PC-9 (cell line): ENCODE measurements at regions not wholly inside any gene's neighbourhood (a gene's known extent, or its start where the extent isn't known, plus 50 kb on each side); places are given as distances from the start of the nearest gene placed in this dataset.

Experiments used
- BruUV-seq: library from RNA; stranded (reverse); fragments of 400-500 nt; replicated peaks from 2 replicates; lab custom pipeline; 2021; lab: Mats Ljungman, UMichigan
- CTCF ChIA-PET: fragments of 300-600 bp; sonication (Branson Sonifier 250); formaldehyde crosslinking; loops from one replicate; lab custom pipeline; 2022; ENCODE audit warnings: antibody characterized with exemption; lab: Charles Lee
- POLR2A ChIA-PET: fragments of 300-600 bp; sonication (Branson Sonifier 250); formaldehyde crosslinking; loops from one replicate; lab custom pipeline; 2022; ENCODE audit warnings: antibody characterized with exemption; ENCODE audit not compliant: unreplicated experiment; lab: Charles Lee
- DNase-seq, 2 experiments: peaks; one replicate each; pipeline versions ENCODE4 v3.0.0 to v3.0.0-alpha.2; 2015 to 2022; ENCODE audit warnings: mixed read lengths in 1 of 2
- H2AFZ ChIP-seq: fragments of 200-600 bp; sonication (generic); 2 replicates; pipeline ENCODE4 v1.8.1; 2017; ENCODE audit warnings: antibody characterized with exemption
- H3F3A ChIP-seq: fragments of 200-600 bp; sonication (generic); 2 replicates; pipeline ENCODE4 v1.8.1; 2017; ENCODE audit warnings: antibody characterized with exemption, mild to moderate bottlenecking, low read depth; ENCODE audit not compliant: insufficient read depth
- H3K27ac ChIP-seq: fragments of 200-600 bp; sonication (generic); 2 replicates; pipeline ENCODE4 v1.6.1; 2016; ENCODE audit warnings: mixed run types
- H3K27me3 ChIP-seq: fragments of 200-600 bp; sonication (generic); 2 replicates; pipeline ENCODE4 v1.6.1; 2016; ENCODE audit warnings: low read depth, mixed run types; ENCODE audit not compliant: insufficient read depth
- H3K36me3 ChIP-seq: fragments of 200-600 bp; sonication (generic); 2 replicates; pipeline ENCODE4 v1.6.1; 2016; ENCODE audit warnings: low read depth, mixed run types
- H3K4me1 ChIP-seq: fragments of 200-600 bp; sonication (generic); replicated peaks from 2 replicates; pipeline ENCODE4 v1.6.1; 2016; ENCODE audit warnings: mixed run types; ENCODE audit not compliant: insufficient read depth
- H3K4me2 ChIP-seq: fragments of 200-600 bp; sonication (generic); 2 replicates; pipeline ENCODE4 v1.6.1; 2017; ENCODE audit warnings: mixed run types
- H3K4me3 ChIP-seq: fragments of 200-600 bp; sonication (generic); 2 replicates; pipeline ENCODE4 v1.6.1; 2016; ENCODE audit warnings: mixed run types
- H3K79me2 ChIP-seq: fragments of 200-600 bp; sonication (generic); 2 replicates; pipeline ENCODE4 v1.6.1; 2017; ENCODE audit warnings: low read depth, mixed run types
- H3K9me2 ChIP-seq: fragments of 200-600 bp; sonication (generic); 2 replicates; pipeline ENCODE4 v1.8.1; 2017; ENCODE audit warnings: mild to moderate bottlenecking; ENCODE audit not compliant: insufficient read depth
- H3K9me3 ChIP-seq: fragments of 200-600 bp; sonication (generic); 2 replicates; pipeline ENCODE4 v1.8.1; 2016; ENCODE audit warnings: low read depth; ENCODE audit not compliant: insufficient read depth
- H4K20me1 ChIP-seq: fragments of 200-600 bp; sonication (generic); 2 replicates; pipeline ENCODE4 v1.8.1; 2017; ENCODE audit not compliant: insufficient read depth
- CTCF ChIP-seq: fragments of 200-600 bp; sonication (generic); conservative IDR thresholded peaks from 2 replicates; pipeline ENCODE4 v1.6.1; 2017; ENCODE audit warnings: mixed run types, antibody characterized with exemption, mild to moderate bottlenecking, moderate library complexity
- EZH2 ChIP-seq: fragments of 200-600 bp; sonication (generic); IDR thresholded peaks from 2 replicates; pipeline ENCODE4 v1.8.0; 2017; ENCODE audit warnings: antibody characterized with exemption, low read depth
- intact Hi-C: fragments of 100-400 bp; cut with micrococcal nuclease; formaldehyde crosslinking; loops from one replicate; pipeline ENCODE4 v1.10.0; 2022; ENCODE audit not compliant: unreplicated experiment

- H3K79me2 ChIP-seq: no peaks in the 10 kb centered on the region
- TF ChIP-seq EZH2 (no peak), CTCF (no peak)
- H3K9me2 ChIP-seq: no peaks in the 10 kb centered on the region
- H3K4me3 ChIP-seq: no peak overlapping the region
- H3K4me1 ChIP-seq: no peaks in the 10 kb centered on the region
- H3K9me3 ChIP-seq: no peaks in the 10 kb centered on the region
- H3F3A ChIP-seq: no peaks in the 10 kb centered on the region
- H3K27ac ChIP-seq: no peak overlapping the region
- CTCF ChIA-PET: no interaction called here
- intact Hi-C loops: loop anchor here (5.0 kb wide), 1 partner anchor 644 kb away; no protein-coding TSS in a partner anchor
- DNase-seq: no peak
- H2AFZ ChIP-seq: 0 out of 2 replicates have a peak overlapping the region, but pooled peaks have one; percentile 36
- no peaks in the 10 kb centered on the region for H3K36me3 ChIP-seq
- no peaks in the 10 kb centered on the region for H4K20me1 ChIP-seq
- no peaks in the 10 kb centered on the region for H3K27me3 ChIP-seq
- H3K4me2 ChIP-seq: no peak overlapping the region
- BruUV-seq: no TSS peak
- POLR2A ChIA-PET: no interaction called here
Measured at GRCh38 chr11:42772886-42773285, 538.9 kb upstream of the API5 start.

- ChIA-PET CTCF (no interaction called here), POLR2A (no interaction called here)
- H2AFZ ChIP-seq: no peak overlapping the region
- TF ChIP-seq EZH2: no peak
- TF ChIP-seq CTCF: no peak
- H3K9me2 ChIP-seq: no peaks in the 10 kb centered on the region
- H3K27ac ChIP-seq: no peak overlapping the region
- no TSS peak for BruUV-seq
- H3F3A ChIP-seq: no peaks in the 10 kb centered on the region
- no peaks in the 10 kb centered on the region for H3K9me3 ChIP-seq
- no peak overlapping the region for H3K4me3 ChIP-seq
- H3K79me2 ChIP-seq: no peaks in the 10 kb centered on the region
- H3K27me3 ChIP-seq: no peaks in the 10 kb centered on the region
- DNase-seq: no peak
- H3K4me1 ChIP-seq: no peaks in the 10 kb centered on the region
- H3K36me3 ChIP-seq: no peaks in the 10 kb centered on the region
- H4K20me1 ChIP-seq: no peaks in the 10 kb centered on the region
- intact Hi-C loops: loop anchor here (5.0 kb wide), 1 partner anchor 644 kb away; no protein-coding TSS in a partner anchor
- H3K4me2 ChIP-seq: no peak overlapping the region
Measured at GRCh38 chr11:42773729-42774128, 538.1 kb upstream of the API5 start.

GRCh38 chr11:42774567-42774966, 537.2 kb upstream of the API5 start:
- H3F3A ChIP-seq: no peaks in the 10 kb centered on the region
- H3K4me3 ChIP-seq: no peak overlapping the region
- ChIA-PET POLR2A (no interaction called here), CTCF (no interaction called here)
- no TSS peak for BruUV-seq
- H3K27me3 ChIP-seq: no peaks in the 10 kb centered on the region
- H3K9me2 ChIP-seq: no peaks in the 10 kb centered on the region
- H2AFZ ChIP-seq: no peak overlapping the region
- no peaks in the 10 kb centered on the region for H3K79me2 ChIP-seq
- H3K4me1 ChIP-seq: no peaks in the 10 kb centered on the region
- H3K36me3 ChIP-seq: no peaks in the 10 kb centered on the region
- DNase-seq: no peak
- intact Hi-C loops: loop anchor here (5.0 kb wide), 1 partner anchor 643 kb away; no protein-coding TSS in a partner anchor
- H3K9me3 ChIP-seq: no peaks in the 10 kb centered on the region
- no peak overlapping the region for H3K27ac ChIP-seq
- H4K20me1 ChIP-seq: no peaks in the 10 kb centered on the region
- no peak overlapping the region for H3K4me2 ChIP-seq
- TF ChIP-seq EZH2: no peak
- TF ChIP-seq CTCF: no peak
